ENCODE measurements at regions not wholly inside any gene's neighbourhood (a gene's known extent, or its start where the extent isn't known, plus 50 kb on each side); places are given as distances from the start of the nearest gene placed in this dataset.

DNA sequence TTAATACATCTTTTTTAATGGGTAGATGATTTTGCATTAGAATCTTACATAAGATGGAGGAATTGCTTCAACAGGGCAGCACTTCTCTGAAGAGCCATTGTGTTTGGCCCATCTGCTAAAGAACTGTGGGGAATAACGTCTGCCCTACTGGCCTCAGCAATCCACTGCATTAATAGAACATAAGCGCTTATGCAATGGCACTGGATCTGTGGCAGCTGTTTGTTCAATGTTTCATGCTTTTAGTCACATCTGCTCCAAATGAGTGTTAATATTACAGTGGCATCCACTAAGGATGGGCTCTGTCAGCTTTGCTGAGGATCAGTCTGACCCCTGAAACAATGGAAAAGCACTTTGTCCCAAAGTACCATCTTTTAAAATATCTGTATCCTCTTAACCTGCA, 279.0 kb upstream of the GK2 start:
- no peak for TF ChIP-seq EZH2phosphoT487 (IDR thresholded peaks at IDR 0.05; ENCODE audit: insufficient read depth, low read depth)
- no peak for TF ChIP-seq EZH2 (IDR thresholded peaks at IDR 0.05; ENCODE audit: insufficient read depth, poor library complexity, severe bottlenecking)
